Esophagus muscularis mucosa (tissue), 4 donors: ENCODE measurements at regions not wholly inside any gene's neighbourhood (a gene's known extent, or its start where the extent isn't known, plus 50 kb on each side); places are given as distances from the start of the nearest gene placed in this dataset.

Source experiments
- DNase-seq: peaks from one replicate; pipeline ENCODE4 v3.0.0-alpha.2; 2017; ENCODE audit errors: extremely low spot score
- H3K27ac ChIP-seq, 4 donors: fragments of 200-600 bp; sonication (generic); replicated peaks in 1 of 4; 1 replicate in 3 of 4; 2 replicates in 1 of 4; pipeline ENCODE4 v1.5.1; 2016 to 2019; ENCODE audit warnings: mild to moderate bottlenecking in 1 of 4
- H3K27me3 ChIP-seq, 4 donors: fragments of 200-600 bp; sonication (generic); one replicate each; pipeline versions ENCODE4 v1.5.1 to v1.6.0; 2016 to 2019
- H3K36me3 ChIP-seq, 4 donors: fragments of 200-600 bp; sonication (generic); one replicate each; pipeline ENCODE4 v1.5.1; 2016 to 2019
- H3K4me1 ChIP-seq, 4 donors: fragments of 200-600 bp; sonication (generic); one replicate each; pipeline ENCODE4 v1.5.1; 2016 to 2019
- H3K4me3 ChIP-seq, 4 donors: fragments of 200-600 bp; sonication (generic); 1 replicate in 2 of 4; 2 replicates in 2 of 4; pipeline ENCODE4 v1.5.1; 2016 to 2019; ENCODE audit warnings: mild to moderate bottlenecking in 4 of 4, moderate library complexity in 1 of 4
- H3K9me3 ChIP-seq, 4 donors: fragments of 200-600 bp; sonication (generic); 1 replicate in 3 of 4; 2 replicates in 1 of 4; pipeline ENCODE4 v1.5.1; 2016 to 2019
- EP300 ChIP-seq: sonication (generic); formaldehyde crosslinking; IDR thresholded peaks from one replicate; pipeline ENCODE4 v1.6.1; 2017; ENCODE audit warnings: antibody characterized with exemption
- POLR2A ChIP-seq: fragments of 450-650 bp; IDR thresholded peaks from one replicate; pipeline ENCODE4 v1.6.1; 2017; ENCODE audit warnings: antibody characterized with exemption, moderate library complexity, mild to moderate bottlenecking, low read depth
- POLR2AphosphoS5 ChIP-seq, 2 donors: sonication (generic); formaldehyde crosslinking; IDR thresholded peaks; one replicate each; pipeline ENCODE4 v1.6.1; 2017; ENCODE audit warnings: antibody characterized with exemption in 2 of 2
- whole genome bisulfite sequencing: methylation state at CpG from one replicate; pipeline ENCODE4 v1.1.5; 2018; 5-methylcytosine and 5-hydroxymethylcytosine counted together
- intact Hi-C: fragments of 100-400 bp; cut with DNase I; formaldehyde crosslinking; loops from one replicate; pipeline ENCODE4 v1.15.1; 2023
- TF ChIP-seq, protein P1 (sequence below), 3 experiments: fragments of 200-600 bp in 2 of 3; fragments of 450-650 bp in 1 of 3; sonication (generic) in 2 of 3; IDR thresholded peaks; one replicate each; pipeline ENCODE4 v1.5.1; 2017 to 2019; ENCODE audit warnings: antibody characterized with exemption in 3 of 3, mild to moderate bottlenecking in 2 of 3, moderate library complexity in 1 of 3

DNA sequence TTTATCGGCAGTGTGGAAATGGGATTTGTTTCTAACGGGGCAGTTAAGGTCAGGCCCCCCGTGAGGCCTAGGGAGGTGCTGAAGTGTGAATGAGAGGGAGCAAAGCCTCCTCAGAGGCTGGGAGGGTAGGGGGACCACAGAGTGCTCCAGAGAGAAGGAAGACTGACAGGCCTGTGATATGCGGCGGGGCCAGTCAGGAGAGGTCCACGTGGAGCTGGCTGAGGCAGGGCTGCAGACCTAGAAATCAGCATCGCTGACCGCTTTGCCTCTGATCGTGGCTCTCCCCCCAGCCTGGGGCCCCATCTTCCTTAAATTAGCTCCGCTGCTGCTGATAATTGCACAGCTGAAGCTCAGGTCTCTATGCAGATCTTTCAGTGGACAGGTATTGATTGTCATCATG lies 240.8 kb upstream of the PWP1 start:
- Histone ChIP-seq H3K36me3 (no peaks in the 10 kb centered on the region), H3K4me1 (peaks cover 0 to 7% (median 2%) of the 10 kb centered on the region in 4 donors), H3K27ac (no peak overlapping the region), H3K27me3 (no peaks in the 10 kb centered on the region), H3K9me3 (no peaks in the 10 kb centered on the region), H3K4me3 (no peak overlapping the region)
- DNase-seq, result no peak
- WGBS, result 88% methylated on average over 10 of the region's 10 CpGs
- intact Hi-C loops, result no loop called here
- TF ChIP-seq POLR2A (no peak), EP300 (no peak), POLR2AphosphoS5 (IDR thresholded peaks at IDR 0.05) (no peak)

DNA sequence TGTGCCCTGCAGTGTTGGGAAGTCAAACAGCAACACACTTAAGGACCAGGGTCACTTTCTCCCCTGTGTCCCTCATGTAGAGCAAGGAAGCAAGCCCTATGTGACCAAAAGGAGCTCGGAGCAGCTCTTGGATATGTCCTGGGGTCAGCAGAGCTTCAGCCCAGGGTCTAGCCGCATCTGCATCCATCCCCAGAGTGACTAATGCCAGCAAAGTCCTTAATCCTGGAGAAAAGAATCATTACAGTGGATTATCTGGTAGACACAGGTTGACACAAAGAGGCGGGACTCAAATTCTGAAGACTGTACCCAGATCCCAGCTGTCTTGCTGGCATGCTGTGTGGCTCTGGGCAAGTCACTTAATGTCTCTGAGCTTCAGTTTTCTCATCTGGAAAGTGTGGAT lies 239.1 kb upstream of the PWP1 start:
- intact Hi-C loops, result no loop called here
- H3K9me3 ChIP-seq, result no peaks in the 10 kb centered on the region
- no peak overlapping the region for H3K27ac ChIP-seq
- no peak for DNase-seq
- no peaks in the 10 kb centered on the region for H3K27me3 ChIP-seq
- WGBS, result 83% methylated on average over 3 of the region's 3 CpGs
- peaks cover 0 to 7% (median 2%) of the 10 kb centered on the region in 4 donors for H3K4me1 ChIP-seq
- TF ChIP-seq POLR2AphosphoS5 (IDR thresholded peaks at IDR 0.05) (no peak), EP300 (no peak), POLR2A (no peak)
- TF ChIP-seq, protein P1, sequence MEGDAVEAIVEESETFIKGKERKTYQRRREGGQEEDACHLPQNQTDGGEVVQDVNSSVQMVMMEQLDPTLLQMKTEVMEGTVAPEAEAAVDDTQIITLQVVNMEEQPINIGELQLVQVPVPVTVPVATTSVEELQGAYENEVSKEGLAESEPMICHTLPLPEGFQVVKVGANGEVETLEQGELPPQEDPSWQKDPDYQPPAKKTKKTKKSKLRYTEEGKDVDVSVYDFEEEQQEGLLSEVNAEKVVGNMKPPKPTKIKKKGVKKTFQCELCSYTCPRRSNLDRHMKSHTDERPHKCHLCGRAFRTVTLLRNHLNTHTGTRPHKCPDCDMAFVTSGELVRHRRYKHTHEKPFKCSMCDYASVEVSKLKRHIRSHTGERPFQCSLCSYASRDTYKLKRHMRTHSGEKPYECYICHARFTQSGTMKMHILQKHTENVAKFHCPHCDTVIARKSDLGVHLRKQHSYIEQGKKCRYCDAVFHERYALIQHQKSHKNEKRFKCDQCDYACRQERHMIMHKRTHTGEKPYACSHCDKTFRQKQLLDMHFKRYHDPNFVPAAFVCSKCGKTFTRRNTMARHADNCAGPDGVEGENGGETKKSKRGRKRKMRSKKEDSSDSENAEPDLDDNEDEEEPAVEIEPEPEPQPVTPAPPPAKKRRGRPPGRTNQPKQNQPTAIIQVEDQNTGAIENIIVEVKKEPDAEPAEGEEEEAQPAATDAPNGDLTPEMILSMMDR (IDR thresholded peaks at IDR 0.05), result no peak
- no peaks in the 10 kb centered on the region for H3K36me3 ChIP-seq
- no peak overlapping the region for H3K4me3 ChIP-seq

DNA sequence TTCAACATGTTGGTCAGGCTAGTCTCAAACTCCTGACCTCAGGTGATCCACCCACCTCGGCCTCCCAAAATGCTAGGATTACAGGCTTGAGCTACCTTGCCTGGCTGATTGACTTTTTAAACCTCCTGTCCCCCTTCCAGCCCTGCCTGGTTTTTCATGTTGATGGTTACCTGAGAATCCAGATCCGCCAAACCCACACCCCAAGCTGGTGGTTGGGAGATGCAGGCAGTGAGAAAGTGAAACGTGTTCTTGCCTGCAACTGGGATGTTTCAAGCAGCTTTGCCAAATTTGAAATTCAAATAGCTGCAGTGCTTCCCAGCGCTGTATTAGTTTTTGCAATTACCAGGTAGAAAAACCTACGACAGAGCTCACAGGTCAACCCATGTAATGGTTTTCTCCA lies 238.3 kb upstream of the PWP1 start:
- Histone ChIP-seq H3K36me3 (no peaks in the 10 kb centered on the region), H3K27me3 (no peaks in the 10 kb centered on the region), H3K27ac (no peak overlapping the region), H3K9me3 (no peaks in the 10 kb centered on the region), H3K4me3 (no peak overlapping the region), H3K4me1 (peaks cover 0 to 4% (median under 1%) of the 10 kb centered on the region in 4 donors)
- intact Hi-C loops, result no loop called here
- WGBS, result 91% methylated on average over 5 of the region's 5 CpGs
- no peak for DNase-seq
- TF ChIP-seq POLR2A (no peak), EP300 (no peak), POLR2AphosphoS5 (IDR thresholded peaks at IDR 0.05) (no peak)
- TF ChIP-seq, protein P1 (IDR thresholded peaks at IDR 0.05), result no peak

DNA sequence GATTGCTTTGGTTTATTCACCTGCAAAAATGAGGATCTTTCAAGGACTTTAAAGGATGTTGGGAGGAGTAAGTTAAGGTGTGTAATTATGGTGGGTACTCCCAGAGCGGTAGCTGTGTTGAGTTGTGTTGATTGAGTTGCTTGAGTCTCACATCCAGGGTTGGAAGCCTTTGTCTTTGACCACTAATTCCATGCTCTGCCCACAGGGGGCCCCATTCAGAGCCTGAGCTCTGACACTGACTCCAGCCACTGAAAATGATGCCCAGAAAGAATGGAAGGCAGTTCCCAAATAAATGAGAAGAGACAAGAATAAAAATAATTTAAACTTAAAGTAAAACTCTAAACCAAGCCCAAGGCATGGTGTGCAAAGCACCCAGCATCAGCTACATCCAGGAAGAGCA lies 237.4 kb upstream of the PWP1 start:
- H3K27me3 ChIP-seq, result no peaks in the 10 kb centered on the region
- no peaks in the 10 kb centered on the region for H3K9me3 ChIP-seq
- WGBS, result 100% methylated on average over 1 of the region's 1 CpG
- no peak overlapping the region for H3K4me3 ChIP-seq
- DNase-seq, result no peak
- no peaks in the 10 kb centered on the region for H3K36me3 ChIP-seq
- no peak overlapping the region for H3K27ac ChIP-seq
- intact Hi-C loops, result no loop called here
- no peaks in the 10 kb centered on the region for H3K4me1 ChIP-seq
- TF ChIP-seq, protein P1 (IDR thresholded peaks at IDR 0.05), result no peak
- no peak for TF ChIP-seq POLR2AphosphoS5 (IDR thresholded peaks at IDR 0.05)
- TF ChIP-seq POLR2A, result no peak
- TF ChIP-seq EP300, result no peak

DNA sequence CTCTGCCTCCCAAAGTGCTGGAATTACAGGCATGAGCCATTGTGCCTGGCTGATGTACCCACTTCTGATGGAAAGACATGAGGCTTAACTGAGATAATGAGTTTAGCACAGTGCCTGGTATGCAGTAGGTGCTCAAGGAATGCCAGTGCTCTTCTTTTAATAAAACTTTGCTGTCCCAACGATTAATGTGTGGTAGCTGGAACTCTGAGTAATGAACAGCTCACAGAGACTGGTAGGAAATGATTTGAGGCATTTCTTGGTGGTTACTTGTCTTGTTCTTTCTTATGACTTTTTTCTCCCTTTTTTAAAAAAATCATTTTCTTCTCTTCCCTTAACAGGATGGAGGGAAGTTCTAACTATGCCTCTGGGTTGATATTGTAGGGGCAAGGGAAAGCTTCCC lies 235.7 kb upstream of the PWP1 start:
- TF ChIP-seq, protein P1 (IDR thresholded peaks at IDR 0.05), result no peak
- no peak for TF ChIP-seq POLR2A
- no peak for TF ChIP-seq POLR2AphosphoS5 (IDR thresholded peaks at IDR 0.05)
- no peak for TF ChIP-seq EP300
- no peak for DNase-seq
- peaks cover 0 to 4% (median 0%) of the 10 kb centered on the region in 4 donors for H3K27me3 ChIP-seq
- no peaks in the 10 kb centered on the region for H3K4me1 ChIP-seq
- no peaks in the 10 kb centered on the region for H3K36me3 ChIP-seq
- WGBS, result 83% methylated on average over 1 of the region's 1 CpG
- intact Hi-C loops, result no loop called here
- H3K27ac ChIP-seq, result no peak overlapping the region
- H3K4me3 ChIP-seq, result no peak overlapping the region
- no peaks in the 10 kb centered on the region for H3K9me3 ChIP-seq
